Right lobe of liver (tissue), 6 donors: ENCODE measurements at regions not wholly inside any gene's neighbourhood (a gene's known extent, or its start where the extent isn't known, plus 50 kb on each side); places are given as distances from the start of the nearest gene placed in this dataset.

ENCODE experiments used
- ATAC-seq, 4 donors: fragments of 200-7000 bp; cut with Tn5 transposase; one replicate each; pipeline ENCODE4 v1.9.1; 2020; ENCODE audit warnings: mild to moderate bottlenecking in 4 of 4, moderate library complexity in 4 of 4
- DNase-seq, 3 donors: peaks; one replicate each; pipeline ENCODE4 v3.0.0-alpha.2; 2020
- H3K27ac ChIP-seq, 3 donors: fragments of 200-600 bp; one replicate each; pipeline ENCODE4 v1.8.0; 2022
- H3K27me3 ChIP-seq, 2 donors: fragments of 200-600 bp; one replicate each; pipeline ENCODE4 v1.8.0; 2022
- H3K36me3 ChIP-seq, 4 donors: fragments of 200-600 bp; sonication (generic) in 1 of 4; one replicate each; pipeline versions ENCODE4 v1.5.1 to v1.8.0; 2017 to 2022; ENCODE audit warnings: control low read depth in 1 of 4
- H3K4me1 ChIP-seq, 4 donors: fragments of 200-600 bp; sonication (generic) in 1 of 4; one replicate each; pipeline versions ENCODE4 v1.5.1 to v1.8.0; 2017 to 2022; ENCODE audit warnings: control low read depth in 1 of 4
- H3K4me3 ChIP-seq, 3 donors: fragments of 200-600 bp; one replicate each; pipeline ENCODE4 v1.8.0; 2022
- H3K9me3 ChIP-seq, 4 donors: fragments of 200-600 bp; sonication (generic) in 1 of 4; one replicate each; pipeline versions ENCODE4 v1.5.1 to v1.8.0; 2017 to 2022; ENCODE audit warnings: control low read depth in 1 of 4
- POLR2A ChIP-seq: fragments of 450-650 bp; IDR thresholded peaks from one replicate; pipeline ENCODE4 v1.6.1; 2017; ENCODE audit warnings: antibody characterized with exemption, mild to moderate bottlenecking
- WGBS: methylation state at CpG from one replicate; pipeline ENCODE4 v1.1.6; 2018; ENCODE audit warnings: low coverage, low lambda C conversion rate; ENCODE audit not compliant: insufficient coverage; ENCODE audit errors: missing lambda C conversion rate; 5-methylcytosine and 5-hydroxymethylcytosine counted together
- intact Hi-C, 2 donors: fragments of 100-400 bp; cut with DNase I; formaldehyde crosslinking; loops; one replicate each; pipeline versions ENCODE4 v1.11.2 to v1.14.1; 2022
- TF ChIP-seq, protein P1 (sequence below), 4 donors: fragments of 200-600 bp in 3 of 4; fragments of 450-650 bp in 1 of 4; IDR thresholded peaks; one replicate each; pipeline versions ENCODE4 v1.5.1 to v1.8.0; 2016 to 2022; ENCODE audit warnings: antibody characterized with exemption in 4 of 4, mild to moderate bottlenecking in 2 of 4
- donor health status: DM: no; HTN: yes; CAD: no.
- donor health status: DM: no; HTN: no; CAD: no.
- donor health status: DM: no; HTN: no; CAD: no.
- donor health status: DM: no; HTN: yes; CAD: no.
- donor health status: DM: no; HTN: yes; CAD: no.

GRCh38 chr2:144595279-144595678 lies 75.4 kb upstream of the ZEB2 start:
- ATAC-seq (no peak), DNase-seq (no peak)
- H3K27ac ChIP-seq, result no peak overlapping the region
- H3K27me3 ChIP-seq, result no peaks in the 10 kb centered on the region
- H3K9me3 ChIP-seq, result no peaks in the 10 kb centered on the region
- no peak overlapping the region for H3K4me3 ChIP-seq
- H3K4me1 ChIP-seq, result no peaks in the 10 kb centered on the region
- intact Hi-C loops, result no loop called here
- no peaks in the 10 kb centered on the region for H3K36me3 ChIP-seq
- 54% methylated on average over 2 of the region's 2 CpGs for WGBS
- TF ChIP-seq, protein P1, sequence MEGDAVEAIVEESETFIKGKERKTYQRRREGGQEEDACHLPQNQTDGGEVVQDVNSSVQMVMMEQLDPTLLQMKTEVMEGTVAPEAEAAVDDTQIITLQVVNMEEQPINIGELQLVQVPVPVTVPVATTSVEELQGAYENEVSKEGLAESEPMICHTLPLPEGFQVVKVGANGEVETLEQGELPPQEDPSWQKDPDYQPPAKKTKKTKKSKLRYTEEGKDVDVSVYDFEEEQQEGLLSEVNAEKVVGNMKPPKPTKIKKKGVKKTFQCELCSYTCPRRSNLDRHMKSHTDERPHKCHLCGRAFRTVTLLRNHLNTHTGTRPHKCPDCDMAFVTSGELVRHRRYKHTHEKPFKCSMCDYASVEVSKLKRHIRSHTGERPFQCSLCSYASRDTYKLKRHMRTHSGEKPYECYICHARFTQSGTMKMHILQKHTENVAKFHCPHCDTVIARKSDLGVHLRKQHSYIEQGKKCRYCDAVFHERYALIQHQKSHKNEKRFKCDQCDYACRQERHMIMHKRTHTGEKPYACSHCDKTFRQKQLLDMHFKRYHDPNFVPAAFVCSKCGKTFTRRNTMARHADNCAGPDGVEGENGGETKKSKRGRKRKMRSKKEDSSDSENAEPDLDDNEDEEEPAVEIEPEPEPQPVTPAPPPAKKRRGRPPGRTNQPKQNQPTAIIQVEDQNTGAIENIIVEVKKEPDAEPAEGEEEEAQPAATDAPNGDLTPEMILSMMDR (IDR thresholded peaks at IDR 0.05), result no peak
- TF ChIP-seq POLR2A, result no peak

DNA sequence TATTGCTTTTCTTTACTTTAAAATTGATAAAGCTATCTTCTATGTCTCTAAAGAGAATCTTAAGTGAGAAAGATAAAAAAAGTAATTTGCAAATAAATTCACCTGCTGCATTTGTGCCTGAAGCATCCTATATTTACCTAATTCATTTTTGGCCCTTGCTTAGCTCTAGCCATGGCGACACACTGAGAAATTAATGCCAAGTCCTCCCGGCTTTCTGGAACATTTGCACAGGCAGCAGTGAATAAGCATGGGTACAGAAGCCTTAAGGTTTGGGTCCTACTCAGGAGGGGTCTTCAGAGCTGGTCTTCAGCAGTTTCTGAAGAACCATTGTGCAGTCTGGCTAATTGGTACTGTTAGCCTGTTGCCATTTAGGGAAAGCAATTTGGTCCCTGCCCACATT lies 73.9 kb upstream of the ZEB2 start:
- Histone ChIP-seq H3K36me3 (no peaks in the 10 kb centered on the region), H3K27ac (no peak overlapping the region), H3K4me3 (no peak overlapping the region), H3K9me3 (no peaks in the 10 kb centered on the region), H3K27me3 (no peaks in the 10 kb centered on the region), H3K4me1 (no peaks in the 10 kb centered on the region)
- DNase-seq (no peak), ATAC-seq (no peak)
- intact Hi-C loops, result no loop called here
- WGBS, result 65% methylated on average over 2 of the region's 2 CpGs
- TF ChIP-seq, protein P1 (IDR thresholded peaks at IDR 0.05), result no peak
- no peak for TF ChIP-seq POLR2A

DNA sequence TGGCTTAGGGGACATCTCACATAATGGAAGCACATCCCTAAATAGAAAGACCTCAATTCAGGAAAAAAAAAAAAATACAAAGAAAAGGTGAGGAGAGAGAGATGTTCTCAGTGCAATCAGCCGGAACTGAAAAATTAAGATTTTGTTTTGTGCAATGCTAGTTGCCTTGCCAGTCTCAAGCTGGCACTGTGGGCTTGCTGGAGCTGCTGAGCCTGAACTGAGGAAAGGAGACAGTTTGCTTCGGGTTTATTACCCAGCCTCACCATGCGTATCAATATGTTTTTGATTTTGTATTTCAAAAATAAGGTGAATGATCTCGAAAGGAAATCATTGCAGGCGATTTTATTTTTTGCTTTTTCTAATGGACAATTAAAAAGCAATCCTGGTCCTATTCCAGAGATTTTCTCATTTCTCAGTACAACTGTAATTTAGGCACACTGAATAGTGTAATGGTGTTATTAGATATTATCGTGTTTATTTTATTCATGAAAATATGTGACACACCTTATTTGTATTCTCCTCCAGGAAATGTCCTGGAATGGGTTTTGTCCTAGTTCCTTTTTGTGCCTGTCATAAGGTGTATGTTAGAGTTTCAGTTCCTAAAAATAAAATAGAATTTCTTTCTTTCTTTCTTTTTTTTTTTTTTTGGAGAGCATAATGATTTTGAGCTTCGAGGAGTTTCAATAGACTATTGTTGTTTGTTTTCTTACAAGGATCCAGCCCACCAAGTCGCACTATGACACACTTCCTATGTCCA lies 72.8 kb upstream of the ZEB2 start:
- Histone ChIP-seq H3K4me3 (no peak overlapping the region), H3K4me1 (no peaks in the 10 kb centered on the region), H3K27me3 (no peaks in the 10 kb centered on the region), H3K36me3 (no peaks in the 10 kb centered on the region), H3K9me3 (no peaks in the 10 kb centered on the region), H3K27ac (no peak overlapping the region)
- no peak for DNase-seq
- WGBS, result 60% methylated on average over 8 of the region's 8 CpGs
- ATAC-seq, result no peak
- intact Hi-C loops, result no loop called here
- TF ChIP-seq POLR2A, result no peak
- TF ChIP-seq, protein P1 (IDR thresholded peaks at IDR 0.05), result no peak

DNA sequence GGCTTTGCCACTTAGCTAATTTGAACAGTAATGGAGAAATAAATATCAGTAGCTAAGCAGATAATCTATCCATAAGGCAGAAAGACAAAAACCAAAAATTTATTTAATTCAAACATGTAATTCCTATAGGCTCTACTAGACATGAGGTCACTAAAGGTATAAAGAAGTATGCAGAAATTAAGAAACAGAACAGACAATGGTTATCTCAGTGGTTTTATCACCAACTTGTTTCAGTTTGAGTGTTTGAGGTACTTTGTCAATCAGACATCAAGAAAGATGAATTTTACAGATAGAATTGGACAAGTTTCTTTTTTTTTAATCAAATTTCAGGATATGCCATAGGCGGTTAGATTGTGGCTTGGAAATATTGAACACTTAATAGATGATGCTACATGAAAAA lies 67.4 kb upstream of the ZEB2 start:
- 64% methylated on average over 1 of the region's 1 CpG for WGBS
- Histone ChIP-seq H3K9me3 (no peaks in the 10 kb centered on the region), H3K27ac (no peak overlapping the region), H3K4me1 (no peaks in the 10 kb centered on the region), H3K27me3 (no peaks in the 10 kb centered on the region), H3K4me3 (no peak overlapping the region), H3K36me3 (no peaks in the 10 kb centered on the region)
- DNase-seq, result no peak
- intact Hi-C loops, result no loop called here
- ATAC-seq, result no peak
- TF ChIP-seq, protein P1 (IDR thresholded peaks at IDR 0.05), result no peak
- no peak for TF ChIP-seq POLR2A
